Esophagus squamous epithelium (tissue), 5 donors: ENCODE measurements at regions not wholly inside any gene's neighbourhood (a gene's known extent, or its start where the extent isn't known, plus 50 kb on each side); places are given as distances from the start of the nearest gene placed in this dataset.

ENCODE experiments used
- DNase-seq: peaks from one replicate; lab custom pipeline; 2025; lab: John Stamatoyannopoulos, UW
- H3K27ac ChIP-seq, 4 donors: fragments of 200-600 bp; sonication (generic); one replicate each; pipeline ENCODE4 v1.5.1; 2016 to 2019; ENCODE audit warnings: mild to moderate bottlenecking in 1 of 4
- H3K27me3 ChIP-seq, 4 donors: fragments of 200-600 bp; sonication (generic); 1 replicate in 3 of 4; 2 replicates in 1 of 4; pipeline versions ENCODE4 v1.5.1 to v1.6.0; 2017 to 2021; ENCODE audit warnings: antibody characterized with exemption in 1 of 4
- H3K36me3 ChIP-seq, 3 donors: fragments of 200-600 bp; sonication (generic); one replicate each; pipeline ENCODE4 v1.5.1; 2016 to 2019
- H3K4me1 ChIP-seq, 3 donors: fragments of 200-600 bp; sonication (generic); one replicate each; pipeline ENCODE4 v1.5.1; 2017 to 2019
- H3K4me3 ChIP-seq, 4 donors: fragments of 200-600 bp; sonication (generic); 1 replicate in 3 of 4; 2 replicates in 1 of 4; pipeline ENCODE4 v1.5.1; 2016 to 2019; ENCODE audit warnings: mild to moderate bottlenecking in 2 of 4, moderate library complexity in 1 of 4
- H3K9me3 ChIP-seq, 3 donors: fragments of 200-600 bp; sonication (generic); one replicate each; pipeline ENCODE4 v1.5.1; 2016 to 2019
- CTCF ChIP-seq, 6 experiments: fragments of 450-650 bp in 4 of 6; fragments of 200-600 bp in 2 of 6; sonication (generic) in 2 of 6; IDR thresholded peaks; one replicate each; pipeline ENCODE4 v1.5.1; 2016 to 2019; ENCODE audit warnings: antibody characterized with exemption in 6 of 6, mild to moderate bottlenecking in 4 of 6, moderate library complexity in 4 of 6
- POLR2A ChIP-seq, 4 donors: fragments of 450-650 bp; IDR thresholded peaks; one replicate each; pipeline ENCODE4 v1.6.1; 2017; ENCODE audit warnings: antibody characterized with exemption in 4 of 4, mild to moderate bottlenecking in 4 of 4, moderate library complexity in 3 of 4
- WGBS, 2 donors: methylation state at CpG; one replicate each; pipeline ENCODE4 v1.1.5; 2018; 5-methylcytosine and 5-hydroxymethylcytosine counted together
- intact Hi-C: fragments of 100-400 bp; cut with DNase I; formaldehyde crosslinking; loops from one replicate; pipeline ENCODE4 v1.15.0; 2022
- donor health status: DM: yes; HTN: yes; CAD: no.

- no peak overlapping the region for H3K27ac ChIP-seq
- 64 to 86% methylated on average over 5 of the region's 5 CpGs for WGBS, 2 donors
Measured at GRCh38 chr20:46797206-46797605, 87.8 kb downstream of the SLC2A10 start.

GRCh38 chr20:46798430-46798829, 89.0 kb downstream of the SLC2A10 start:
- no peaks in the 10 kb centered on the region for H3K4me1 ChIP-seq
- no peak overlapping the region for H3K4me3 ChIP-seq
- H3K36me3 ChIP-seq: no peaks in the 10 kb centered on the region
- 55 to 62% methylated on average over 6 of the region's 6 CpGs for WGBS, 2 donors
- peaks cover 0 to 48% (median 0%) of the 10 kb centered on the region in 4 donors for H3K27me3 ChIP-seq
- TF ChIP-seq POLR2A (IDR thresholded peaks at IDR 0.05) (no peak), CTCF (IDR thresholded peaks at IDR 0.05) (no peak)
- no peak for DNase-seq
- H3K27ac ChIP-seq: no peak overlapping the region
- intact Hi-C loops: no loop called here
- no peaks in the 10 kb centered on the region for H3K9me3 ChIP-seq

More at GRCh38 chr20:46797206-46797605, 87.8 kb downstream of the SLC2A10 start:
- Histone ChIP-seq H3K4me1 (no peaks in the 10 kb centered on the region), H3K36me3 (no peaks in the 10 kb centered on the region), H3K9me3 (no peaks in the 10 kb centered on the region), H3K4me3 (no peak overlapping the region), H3K27me3 (peaks cover 0 to 54% (median 0%) of the 10 kb centered on the region in 4 donors)
- DNase-seq: no peak
- TF ChIP-seq CTCF (IDR thresholded peaks at IDR 0.05) (no peak), POLR2A (IDR thresholded peaks at IDR 0.05) (no peak)
- intact Hi-C loops: no loop called here

GRCh38 chr20:46799781-46800408, 90.4 kb downstream of the SLC2A10 start:
- no peaks in the 10 kb centered on the region for H3K4me1 ChIP-seq
- H3K36me3 ChIP-seq: no peaks in the 10 kb centered on the region
- no peak overlapping the region for H3K27ac ChIP-seq
- H3K9me3 ChIP-seq: no peaks in the 10 kb centered on the region
- DNase-seq: no peak
- TF ChIP-seq POLR2A (IDR thresholded peaks at IDR 0.05): no peak
- no peak for TF ChIP-seq CTCF (IDR thresholded peaks at IDR 0.05)
- intact Hi-C loops: no loop called here
- 60 to 63% methylated on average over 7 of the region's 7 CpGs for WGBS, 2 donors
- no peak overlapping the region for H3K4me3 ChIP-seq
- H3K27me3 ChIP-seq: peaks cover 0 to 44% (median 0%) of the 10 kb centered on the region in 4 donors

GRCh38 chr20:46800409-46800804, 91.0 kb downstream of the SLC2A10 start:
- DNase-seq: no peak
- H3K4me3 ChIP-seq: no peak overlapping the region
- TF ChIP-seq POLR2A (IDR thresholded peaks at IDR 0.05) (no peak), CTCF (IDR thresholded peaks at IDR 0.05) (no peak)
- no peak overlapping the region for H3K27ac ChIP-seq
- no peaks in the 10 kb centered on the region for H3K9me3 ChIP-seq
- H3K27me3 ChIP-seq: peaks cover 0 to 39% (median 0%) of the 10 kb centered on the region in 4 donors
- WGBS, 2 donors: 86 to 93% methylated on average over 2 of the region's 2 CpGs
- H3K4me1 ChIP-seq: no peaks in the 10 kb centered on the region
- intact Hi-C loops: no loop called here
- H3K36me3 ChIP-seq: no peaks in the 10 kb centered on the region

GRCh38 chr20:46801003-46801702, 91.7 kb downstream of the SLC2A10 start:
- intact Hi-C loops: no loop called here
- no peaks in the 10 kb centered on the region for H3K4me1 ChIP-seq
- TF ChIP-seq CTCF (IDR thresholded peaks at IDR 0.05) (no peak), POLR2A (IDR thresholded peaks at IDR 0.05) (no peak)
- no peaks in the 10 kb centered on the region for H3K36me3 ChIP-seq
- H3K4me3 ChIP-seq: no peak overlapping the region
- WGBS, 2 donors: 60 to 65% methylated on average over 12 of the region's 12 CpGs
- H3K27me3 ChIP-seq: peaks cover 0 to 37% (median 0%) of the 10 kb centered on the region in 4 donors
- H3K9me3 ChIP-seq: no peaks in the 10 kb centered on the region
- H3K27ac ChIP-seq: no peak overlapping the region
- DNase-seq: no peak
